ENCODE measurements at regions not wholly inside any gene's neighbourhood (a gene's known extent, or its start where the extent isn't known, plus 50 kb on each side); places are given as distances from the start of the nearest gene placed in this dataset.

- no peak for DNase-seq
- intact Hi-C loops (cut with DNase I, micrococcal nuclease): no loop called here
- ATAC-seq: no peak
These were observed 119.4 kb downstream of the FAM53A start for GRCh38 chr4:1564535-1565375.

- DNase-seq: no peak
- ATAC-seq: no peak
- intact Hi-C loops (cut with DNase I, micrococcal nuclease): no loop called here
These were observed 120.2 kb downstream of the FAM53A start for GRCh38 chr4:1563768-1564485.

- DNase-seq (no peak), ATAC-seq (no peak)
- intact Hi-C loops (cut with DNase I, micrococcal nuclease): no loop called here
These were observed 120.9 kb downstream of the FAM53A start for GRCh38 chr4:1563241-1563640.

- DNase-seq (no peak), ATAC-seq (no peak)
- intact Hi-C loops (cut with DNase I, micrococcal nuclease): no loop called here
These were observed 121.3 kb downstream of the FAM53A start for GRCh38 chr4:1562771-1563170.

- ATAC-seq: no peak
These were observed 121.7 kb downstream of the FAM53A start for GRCh38 chr4:1562371-1562770.

GRCh38 chr4:1561286-1561990 is 122.7 kb downstream of the FAM53A start:
- no peak for DNase-seq
- no peak for ATAC-seq
- intact Hi-C loops (cut with DNase I, micrococcal nuclease): no loop called here

More at GRCh38 chr4:1562371-1562770, 121.7 kb downstream of the FAM53A start:
- intact Hi-C loops (cut with DNase I, micrococcal nuclease): no loop called here
- no peak for DNase-seq

- intact Hi-C loops (cut with DNase I, micrococcal nuclease): no loop called here
- ATAC-seq: no peak
- no peak for DNase-seq
These were observed 124.0 kb downstream of the FAM53A start for GRCh38 chr4:1559896-1560650.

- intact Hi-C loops (cut with DNase I, micrococcal nuclease): no loop called here
- DNase-seq: no peak
- ATAC-seq: no peak
These were observed 125.9 kb downstream of the FAM53A start for GRCh38 chr4:1558205-1558604.

- DNase-seq: no peak
- no peak for ATAC-seq
- intact Hi-C loops (cut with DNase I, micrococcal nuclease): no loop called here
These were observed 126.9 kb downstream of the FAM53A start for GRCh38 chr4:1557221-1557597.

GRCh38 chr4:1556541-1557220 is 127.4 kb downstream of the FAM53A start:
- DNase-seq: no peak
- intact Hi-C loops (cut with DNase I, micrococcal nuclease): no loop called here
- ATAC-seq: no peak

GRCh38 chr4:1554876-1555265 is 129.2 kb downstream of the FAM53A start:
- intact Hi-C loops (cut with DNase I, micrococcal nuclease): no loop called here
- DNase-seq (no peak), ATAC-seq (no peak)

- ATAC-seq: no peak
- intact Hi-C loops (cut with DNase I, micrococcal nuclease): no loop called here
- no peak for DNase-seq
These were observed 129.8 kb downstream of the FAM53A start for GRCh38 chr4:1554246-1554875.

- ATAC-seq (no peak), DNase-seq (no peak)
- intact Hi-C loops (cut with DNase I, micrococcal nuclease): no loop called here
These were observed 130.7 kb downstream of the FAM53A start for GRCh38 chr4:1553365-1553764.

- ATAC-seq (no peak), DNase-seq (no peak)
- intact Hi-C loops (cut with DNase I, micrococcal nuclease): no loop called here
These were observed 131.7 kb downstream of the FAM53A start for GRCh38 chr4:1552451-1552850.

- intact Hi-C loops (cut with DNase I, micrococcal nuclease): no loop called here
These were observed 132.9 kb downstream of the FAM53A start for GRCh38 chr4:1551211-1551610.

GRCh38 chr4:1550122-1551070 is 133.7 kb downstream of the FAM53A start:
- intact Hi-C loops (cut with DNase I, micrococcal nuclease): no loop called here
- no peak for DNase-seq
- no peak for ATAC-seq

More at GRCh38 chr4:1551211-1551610, 132.9 kb downstream of the FAM53A start:
- ATAC-seq (no peak), DNase-seq (no peak)

GRCh38 chr4:1549638-1550035 is 134.5 kb downstream of the FAM53A start:
- intact Hi-C loops (cut with DNase I, micrococcal nuclease): no loop called here
- ATAC-seq (no peak), DNase-seq (no peak)

Measured in left colon (tissue), 2 donors.